ENCODE measurements at regions not wholly inside any gene's neighbourhood (a gene's known extent, or its start where the extent isn't known, plus 50 kb on each side); places are given as distances from the start of the nearest gene placed in this dataset.

DNA sequence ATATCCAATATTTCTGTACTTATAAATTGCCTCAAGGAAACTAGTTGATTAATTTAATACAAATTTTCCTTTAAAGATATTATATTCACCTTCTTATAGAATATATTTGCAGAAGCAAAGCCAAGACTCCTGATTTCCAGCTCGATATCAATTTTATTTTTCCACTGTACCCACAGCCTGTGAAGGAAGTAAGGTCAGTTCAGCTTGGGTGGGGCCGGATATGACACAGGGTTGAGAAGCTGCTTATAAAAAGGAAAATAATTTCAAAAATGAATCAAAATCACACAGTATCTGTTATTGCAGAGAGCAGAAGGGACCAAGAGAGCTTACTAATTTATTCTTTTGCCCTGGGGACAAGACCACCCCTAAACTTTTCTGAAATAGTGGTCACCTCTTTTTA, 491.4 kb downstream of the TUSC7 start:
- H3K36me3 ChIP-seq (ENCODE audit: control insufficient read depth, insufficient read depth, low read length), result no peaks in the 10 kb centered on the region
- FAIRE-seq (no peak), ATAC-seq (no peak), DNase-seq (ENCODE audit: extremely low read depth in 1 of 4, low spot score in 3 of 4) (no peak)
- in situ Hi-C loops (cut with MboI) (no loop called here), intact Hi-C loops (cut with micrococcal nuclease) (no loop called here)
- no peaks in the 10 kb centered on the region for H3K4me1 ChIP-seq (replicated peaks in 1 of 2; ENCODE audit: control insufficient read depth in 2 of 2, insufficient read depth in 2 of 2, low read length in 2 of 2)
- H2AFZ ChIP-seq (ENCODE audit: low read depth, low read length), result no peak overlapping the region
- no peaks in the 10 kb centered on the region for H3K9me3 ChIP-seq (replicated peaks; ENCODE audit: control insufficient read depth, insufficient read depth, low read depth, low read length)
- WGBS (ENCODE audit: insufficient coverage, low coverage, missing lambda C conversion rate), result 0% methylated on average over 2 of the region's 2 CpGs
- no peak overlapping the region for H3K27ac ChIP-seq (ENCODE audit: extremely low read depth, low read depth, low read length)
- no peak for TF ChIP-seq FOXJ3 (CRISPR knock-in tag; IDR thresholded peaks at IDR 0.05)
- TF ChIP-seq HMG20A (CRISPR knock-in tag; conservative IDR thresholded peaks at IDR 0.05), result no peak
- no peak for TF ChIP-seq TAF9B (IDR thresholded peaks at IDR 0.05; ENCODE audit: partially characterized antibody)
- no peak for TF ChIP-seq POLR3G (IDR thresholded peaks at IDR 0.05; ENCODE audit: extremely low read depth, insufficient read length, insufficient replicate concordance)
- no peak for TF ChIP-seq KLF1 (tag; IDR thresholded peaks at IDR 0.05)
- TF ChIP-seq ADNP (tag; IDR thresholded peaks at IDR 0.05), result no peak
- no peak for TF ChIP-seq ZNF408 (CRISPR knock-in tag; IDR thresholded peaks at IDR 0.05; ENCODE audit: low read depth)
- TF ChIP-seq MIER1 (IDR thresholded peaks at IDR 0.05; ENCODE audit: low read depth), result no peak
- no peak for TF ChIP-seq LEF1 (IDR thresholded peaks at IDR 0.05)
- TF ChIP-seq, protein P1, sequence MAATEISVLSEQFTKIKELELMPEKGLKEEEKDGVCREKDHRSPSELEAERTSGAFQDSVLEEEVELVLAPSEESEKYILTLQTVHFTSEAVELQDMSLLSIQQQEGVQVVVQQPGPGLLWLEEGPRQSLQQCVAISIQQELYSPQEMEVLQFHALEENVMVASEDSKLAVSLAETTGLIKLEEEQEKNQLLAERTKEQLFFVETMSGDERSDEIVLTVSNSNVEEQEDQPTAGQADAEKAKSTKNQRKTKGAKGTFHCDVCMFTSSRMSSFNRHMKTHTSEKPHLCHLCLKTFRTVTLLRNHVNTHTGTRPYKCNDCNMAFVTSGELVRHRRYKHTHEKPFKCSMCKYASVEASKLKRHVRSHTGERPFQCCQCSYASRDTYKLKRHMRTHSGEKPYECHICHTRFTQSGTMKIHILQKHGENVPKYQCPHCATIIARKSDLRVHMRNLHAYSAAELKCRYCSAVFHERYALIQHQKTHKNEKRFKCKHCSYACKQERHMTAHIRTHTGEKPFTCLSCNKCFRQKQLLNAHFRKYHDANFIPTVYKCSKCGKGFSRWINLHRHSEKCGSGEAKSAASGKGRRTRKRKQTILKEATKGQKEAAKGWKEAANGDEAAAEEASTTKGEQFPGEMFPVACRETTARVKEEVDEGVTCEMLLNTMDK (IDR thresholded peaks at IDR 0.05; ENCODE audit: borderline replicate concordance, insufficient read depth, low read depth, low read length, poor library complexity, severe bottlenecking), result no peak
- TF ChIP-seq PTTG1 (tag; IDR thresholded peaks at IDR 0.05; ENCODE audit: low read depth), result no peak
- H3K27me3 ChIP-seq (ENCODE audit: control insufficient read depth in 2 of 2, insufficient read depth in 2 of 2, low read length in 2 of 2), result no peaks in the 10 kb centered on the region
- H4K20me1 ChIP-seq (replicated peaks; ENCODE audit: control insufficient read depth, insufficient read depth, low read length), result no peaks in the 10 kb centered on the region
- POLR2A ChIA-PET, result interaction anchor here (0.7 kb wide), 1 partner anchor 33 kb away, joined by 3 read pairs; no protein-coding TSS in a partner anchor
- no peaks in the 10 kb centered on the region for H3K9me1 ChIP-seq (ENCODE audit: control insufficient read depth, insufficient read depth, low read length)
- no peaks in the 10 kb centered on the region for H3K79me2 ChIP-seq (ENCODE audit: control insufficient read depth, insufficient read depth, low read length)
- H3K4me2 ChIP-seq (ENCODE audit: insufficient read depth, low read length), result no peak overlapping the region
- no peak overlapping the region for H3K4me3 ChIP-seq
- H3K9ac ChIP-seq (ENCODE audit: insufficient read depth in 1 of 2, low read depth in 2 of 2, low read length in 2 of 2), result no peak overlapping the region
- CTCF ChIA-PET (ENCODE audit: low intra/inter-chr PET ratio), result no interaction called here
- BruUV-seq (replicated peaks), result no TSS peak

Measured in K562 (cell line).